ENCODE measurements at regions not wholly inside any gene's neighbourhood (a gene's known extent, or its start where the extent isn't known, plus 50 kb on each side); places are given as distances from the start of the nearest gene placed in this dataset.

GRCh38 chr15:79522656-79523055, 90.5 kb downstream of the MINAR1 start:
- ATAC-seq = no peak
- no peak for TF ChIP-seq ELF4 (CRISPR knock-in tag; IDR thresholded peaks at IDR 0.05; ENCODE audit: low read depth)
- TF ChIP-seq AFF4 (CRISPR knock-in tag; IDR thresholded peaks at IDR 0.05; ENCODE audit: borderline replicate concordance) = no peak
- POLR2A ChIA-PET = no interaction called here
- Mint-ChIP-seq H3K4me1 (peaks cover 6% of the 10 kb centered on the region), H3K36me3 (no peaks in the 10 kb centered on the region), H3K9me3 (0 out of 2 replicates have a peak, but pooled peaks cover 2% of the 10 kb centered on the region), H3K4me3 (no peak overlapping the region), H3K27ac (no peak overlapping the region), H3K27me3 (ENCODE audit: low read depth) (no peaks in the 10 kb centered on the region)
- DNase-seq (ENCODE audit: low spot score) = no peak
- CTCF ChIA-PET = interaction anchor here (1.0 kb wide), 1 partner anchor 331 kb away, joined by 3 read pairs; no protein-coding TSS in a partner anchor

GRCh38 chr15:79523266-79523665, 91.1 kb downstream of the MINAR1 start:
- Mint-ChIP-seq H3K27me3 (ENCODE audit: low read depth) (no peaks in the 10 kb centered on the region), H3K9me3 (0 out of 2 replicates have a peak, but pooled peaks cover 4% of the 10 kb centered on the region), H3K4me1 (peaks cover 6% of the 10 kb centered on the region), H3K36me3 (no peaks in the 10 kb centered on the region), H3K4me3 (no peak overlapping the region), H3K27ac (no peak overlapping the region)
- no peak for DNase-seq (ENCODE audit: low spot score)
- ChIA-PET CTCF (interaction anchor here (1.0 kb wide), 1 partner anchor 330 kb away, joined by 3 read pairs; no protein-coding TSS in a partner anchor), POLR2A (no interaction called here)
- ATAC-seq = no peak
- TF ChIP-seq ERG (CRISPR knock-in tag; IDR thresholded peaks at IDR 0.05) (no peak), ATF1 (CRISPR knock-in tag; IDR thresholded peaks at IDR 0.05) (no peak), JAZF1 (CRISPR knock-in tag; IDR thresholded peaks at IDR 0.05) (no peak), CREM (CRISPR knock-in tag; IDR thresholded peaks at IDR 0.05) (no peak), ZNF317 (CRISPR knock-in tag; IDR thresholded peaks at IDR 0.05; ENCODE audit: borderline replicate concordance, low read depth) (no peak), E2F1 (CRISPR knock-in tag; IDR thresholded peaks at IDR 0.05) (no peak), MYBL2 (CRISPR knock-in tag; IDR thresholded peaks at IDR 0.05) (no peak), ZMAT4 (CRISPR knock-in tag; IDR thresholded peaks at IDR 0.05) (no peak), AR (CRISPR knock-in tag; IDR thresholded peaks at IDR 0.05) (no peak), ZNF532 (CRISPR knock-in tag; IDR thresholded peaks at IDR 0.05; ENCODE audit: borderline replicate concordance) (no peak), ARID4B (CRISPR knock-in tag; IDR thresholded peaks at IDR 0.05; ENCODE audit: borderline replicate concordance) (no peak), ZBTB21 (CRISPR knock-in tag; IDR thresholded peaks at IDR 0.05; ENCODE audit: borderline replicate concordance) (no peak), ZNF263 (CRISPR knock-in tag; IDR thresholded peaks at IDR 0.05; ENCODE audit: low read depth) (no peak)

Data from WTC11 (cell line).